ENCODE measurements at regions not wholly inside any gene's neighbourhood (a gene's known extent, or its start where the extent isn't known, plus 50 kb on each side); places are given as distances from the start of the nearest gene placed in this dataset.
A peak's percentile ranks its signal among the peaks of the same experiment; 100 is the strongest.

DNA sequence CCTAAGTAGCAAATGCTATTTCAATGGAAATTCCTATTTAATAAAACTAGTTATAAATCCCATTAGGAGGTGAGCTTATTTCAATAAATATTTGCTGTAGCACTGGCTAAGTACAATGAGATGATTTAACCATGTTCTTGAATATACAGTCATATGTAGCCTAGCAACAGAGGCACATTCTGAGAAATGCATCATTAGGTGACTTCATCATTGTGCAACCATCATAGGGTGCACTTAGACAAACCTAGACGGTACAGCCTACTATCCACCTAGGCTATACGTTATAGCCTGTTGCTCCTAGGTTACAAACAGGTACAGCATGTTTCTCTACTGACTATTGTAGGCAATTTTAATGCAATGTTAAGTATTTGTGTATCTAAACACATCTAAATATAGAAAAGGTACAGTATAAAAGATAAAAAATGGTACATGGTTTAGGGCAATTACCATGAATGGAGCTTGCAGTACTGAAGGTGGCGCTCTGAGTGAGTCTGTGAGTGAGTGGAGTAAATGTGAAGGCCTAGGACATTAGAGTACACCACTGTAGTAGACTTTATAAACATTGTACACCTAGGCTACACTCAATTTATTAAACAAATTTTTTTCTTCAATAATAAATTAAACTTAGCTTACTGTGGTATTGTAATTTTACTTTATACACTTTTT is 350.1 kb downstream of the CASP12 start:
- TF ChIP-seq, protein P1, sequence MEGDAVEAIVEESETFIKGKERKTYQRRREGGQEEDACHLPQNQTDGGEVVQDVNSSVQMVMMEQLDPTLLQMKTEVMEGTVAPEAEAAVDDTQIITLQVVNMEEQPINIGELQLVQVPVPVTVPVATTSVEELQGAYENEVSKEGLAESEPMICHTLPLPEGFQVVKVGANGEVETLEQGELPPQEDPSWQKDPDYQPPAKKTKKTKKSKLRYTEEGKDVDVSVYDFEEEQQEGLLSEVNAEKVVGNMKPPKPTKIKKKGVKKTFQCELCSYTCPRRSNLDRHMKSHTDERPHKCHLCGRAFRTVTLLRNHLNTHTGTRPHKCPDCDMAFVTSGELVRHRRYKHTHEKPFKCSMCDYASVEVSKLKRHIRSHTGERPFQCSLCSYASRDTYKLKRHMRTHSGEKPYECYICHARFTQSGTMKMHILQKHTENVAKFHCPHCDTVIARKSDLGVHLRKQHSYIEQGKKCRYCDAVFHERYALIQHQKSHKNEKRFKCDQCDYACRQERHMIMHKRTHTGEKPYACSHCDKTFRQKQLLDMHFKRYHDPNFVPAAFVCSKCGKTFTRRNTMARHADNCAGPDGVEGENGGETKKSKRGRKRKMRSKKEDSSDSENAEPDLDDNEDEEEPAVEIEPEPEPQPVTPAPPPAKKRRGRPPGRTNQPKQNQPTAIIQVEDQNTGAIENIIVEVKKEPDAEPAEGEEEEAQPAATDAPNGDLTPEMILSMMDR (conservative IDR thresholded peaks at IDR 0.05; ENCODE audit: low read length): peak; percentile 56
- TF ChIP-seq EZH2phosphoT487 (IDR thresholded peaks at IDR 0.05; ENCODE audit: borderline replicate concordance): no peak

Data from Loucy (cell line).